LNCAP (cell line): ENCODE measurements at regions not wholly inside any gene's neighbourhood (a gene's known extent, or its start where the extent isn't known, plus 50 kb on each side); places are given as distances from the start of the nearest gene placed in this dataset.

Source experiments
- TF ChIP-seq, protein P1 (sequence below): fragments of 450-650 bp; IDR thresholded peaks from 2 replicates; pipeline ENCODE4 v1.5.1; 2017; ENCODE audit warnings: mild to moderate bottlenecking

DNA sequence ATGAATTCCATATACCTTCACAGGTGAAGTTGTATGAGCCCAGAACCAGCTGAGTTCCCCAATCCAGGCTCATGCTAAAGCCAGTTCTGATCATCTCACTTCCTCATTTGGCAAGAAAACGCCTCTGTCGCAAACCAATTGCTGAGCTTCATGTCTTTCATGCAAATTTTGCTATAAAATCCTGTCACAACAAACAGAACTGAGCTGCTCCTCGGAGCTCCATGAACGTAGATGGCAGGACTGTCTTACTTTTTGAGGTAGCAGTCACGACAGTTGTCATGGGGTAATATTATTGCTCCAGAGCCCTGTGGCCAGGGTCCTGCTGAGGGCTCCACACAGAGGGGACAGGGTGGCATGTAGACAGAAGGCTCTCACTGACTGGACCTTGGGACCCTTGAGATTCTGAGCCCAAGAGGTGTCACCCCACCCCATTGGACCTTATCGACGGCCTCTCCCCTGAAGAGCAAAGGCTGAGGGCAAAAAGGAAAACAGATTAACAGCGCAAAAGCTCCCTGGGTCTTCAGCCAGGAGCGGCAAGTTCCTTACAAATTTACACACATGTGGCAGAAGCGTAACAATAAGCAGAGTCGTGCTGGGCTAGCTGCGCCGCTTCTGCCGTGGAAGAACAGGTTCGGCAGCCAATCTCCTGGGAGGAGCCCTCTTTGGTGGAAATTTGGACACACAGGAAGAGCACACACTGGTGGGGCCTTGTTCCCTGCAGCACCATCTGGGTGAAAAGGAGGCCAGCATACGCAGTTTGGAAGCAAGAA lies 249.2 kb downstream of the OPA1 start:
- TF ChIP-seq, protein P1, sequence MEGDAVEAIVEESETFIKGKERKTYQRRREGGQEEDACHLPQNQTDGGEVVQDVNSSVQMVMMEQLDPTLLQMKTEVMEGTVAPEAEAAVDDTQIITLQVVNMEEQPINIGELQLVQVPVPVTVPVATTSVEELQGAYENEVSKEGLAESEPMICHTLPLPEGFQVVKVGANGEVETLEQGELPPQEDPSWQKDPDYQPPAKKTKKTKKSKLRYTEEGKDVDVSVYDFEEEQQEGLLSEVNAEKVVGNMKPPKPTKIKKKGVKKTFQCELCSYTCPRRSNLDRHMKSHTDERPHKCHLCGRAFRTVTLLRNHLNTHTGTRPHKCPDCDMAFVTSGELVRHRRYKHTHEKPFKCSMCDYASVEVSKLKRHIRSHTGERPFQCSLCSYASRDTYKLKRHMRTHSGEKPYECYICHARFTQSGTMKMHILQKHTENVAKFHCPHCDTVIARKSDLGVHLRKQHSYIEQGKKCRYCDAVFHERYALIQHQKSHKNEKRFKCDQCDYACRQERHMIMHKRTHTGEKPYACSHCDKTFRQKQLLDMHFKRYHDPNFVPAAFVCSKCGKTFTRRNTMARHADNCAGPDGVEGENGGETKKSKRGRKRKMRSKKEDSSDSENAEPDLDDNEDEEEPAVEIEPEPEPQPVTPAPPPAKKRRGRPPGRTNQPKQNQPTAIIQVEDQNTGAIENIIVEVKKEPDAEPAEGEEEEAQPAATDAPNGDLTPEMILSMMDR, result no peak

DNA sequence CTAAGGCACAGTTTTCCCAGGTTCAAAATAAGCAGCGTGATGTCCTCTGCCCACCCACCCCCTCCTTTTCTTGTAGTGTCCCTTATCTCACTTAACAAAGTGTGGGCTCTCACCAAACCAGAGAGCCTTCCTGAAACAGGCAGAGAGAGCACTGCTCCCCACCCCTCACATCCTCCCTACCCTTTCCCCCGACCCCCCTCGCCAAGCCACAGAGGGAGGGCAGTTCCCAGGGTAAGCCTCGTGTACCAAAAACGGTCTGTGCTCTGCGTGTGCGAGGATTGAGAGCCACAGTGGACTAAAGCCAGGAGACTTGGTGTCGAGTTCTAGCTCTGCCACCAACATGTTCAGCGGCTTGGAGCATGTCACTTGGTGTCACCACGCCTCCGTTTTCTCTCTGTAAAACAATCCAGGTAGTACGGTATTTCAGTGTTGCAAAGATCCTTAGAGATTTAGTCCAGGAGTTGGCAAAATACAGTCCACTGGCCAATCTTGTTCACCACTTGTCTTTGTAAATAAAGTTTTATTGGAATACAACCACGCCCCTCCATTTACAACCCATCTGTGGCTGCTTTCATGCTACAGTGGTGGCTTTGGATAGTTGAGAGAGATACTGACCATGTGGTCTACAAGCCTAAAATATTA lies 249.9 kb downstream of the OPA1 start:
- TF ChIP-seq, protein P1, result no peak

DNA sequence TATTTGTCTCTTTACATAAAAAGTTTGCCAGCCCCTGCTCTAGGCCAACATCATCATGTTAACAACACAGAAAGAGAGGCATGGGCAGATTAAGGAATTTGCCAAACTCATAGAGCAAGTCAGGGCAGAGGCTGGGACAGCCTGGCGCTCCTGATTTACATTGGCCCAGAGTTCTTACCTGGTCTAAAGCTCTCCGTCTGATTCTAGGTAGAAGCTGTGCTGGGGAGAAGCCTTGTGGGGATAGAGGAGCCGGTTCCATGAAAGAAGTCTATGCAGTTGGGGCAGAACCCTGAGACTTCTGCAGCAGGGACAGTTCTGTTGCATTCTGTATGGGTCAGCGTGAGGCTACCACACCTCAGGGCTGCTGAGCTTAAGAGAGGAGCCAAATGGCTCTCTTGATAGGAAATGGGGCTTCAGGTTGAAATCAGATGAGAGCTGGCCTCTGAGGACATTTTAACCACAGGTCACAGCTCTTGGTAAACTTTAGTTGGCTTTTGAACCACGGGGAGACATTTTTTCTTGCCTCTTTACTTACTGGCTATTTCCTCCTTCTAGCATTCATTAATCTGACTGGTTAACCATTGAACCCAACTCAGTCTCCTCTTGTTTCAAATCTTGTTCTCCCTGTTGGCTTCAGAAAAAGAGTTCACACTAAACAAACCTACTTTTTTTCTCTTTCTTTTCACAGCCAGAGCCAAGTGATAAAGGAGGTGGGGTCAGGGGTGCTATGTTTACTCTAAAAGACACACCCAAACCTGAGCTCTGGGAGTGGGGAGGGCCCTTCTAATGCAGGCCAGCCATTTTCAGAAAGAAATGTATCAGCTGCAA lies 250.7 kb downstream of the OPA1 start:
- TF ChIP-seq, protein P1, result no peak

DNA sequence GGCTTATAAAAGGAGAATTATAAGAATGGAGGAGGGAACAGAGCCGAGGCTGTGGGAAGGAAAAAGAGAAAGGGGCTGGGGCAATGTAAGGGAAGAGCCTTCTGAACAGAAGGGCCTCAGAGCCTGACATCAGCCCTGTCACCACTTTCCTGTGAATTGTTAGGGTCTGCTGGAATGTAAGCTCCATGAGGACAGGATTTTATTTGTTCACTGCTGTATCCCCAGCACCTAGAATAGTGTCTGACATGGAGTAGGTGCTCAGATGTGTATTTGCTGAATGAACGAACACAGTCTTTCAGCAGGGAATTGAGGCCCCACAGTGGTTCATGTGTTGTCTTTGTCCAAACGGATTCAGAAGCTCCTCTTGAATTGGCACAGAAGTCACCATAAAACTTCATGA lies 251.5 kb downstream of the OPA1 start:
- TF ChIP-seq, protein P1, result no peak

DNA sequence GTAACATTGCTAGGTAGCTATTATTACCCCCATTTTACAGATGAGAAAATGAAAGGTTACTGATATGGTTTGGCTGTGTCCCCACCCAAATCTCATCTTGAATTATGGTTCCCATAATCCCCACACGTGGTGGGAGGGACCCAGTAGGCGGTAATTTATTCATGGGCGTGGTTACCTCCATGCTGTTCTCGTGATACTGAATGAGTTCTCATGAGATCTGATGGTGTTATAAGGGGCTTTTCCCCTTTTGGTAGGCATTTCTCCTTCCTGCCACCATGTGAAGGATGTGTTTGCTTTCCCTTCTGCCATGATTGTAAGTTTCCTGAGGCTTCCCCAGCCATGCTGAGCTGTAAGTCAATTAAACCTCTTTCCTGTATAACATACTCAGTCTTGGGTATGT lies 252.1 kb downstream of the OPA1 start:
- TF ChIP-seq, protein P1, result no peak

DNA sequence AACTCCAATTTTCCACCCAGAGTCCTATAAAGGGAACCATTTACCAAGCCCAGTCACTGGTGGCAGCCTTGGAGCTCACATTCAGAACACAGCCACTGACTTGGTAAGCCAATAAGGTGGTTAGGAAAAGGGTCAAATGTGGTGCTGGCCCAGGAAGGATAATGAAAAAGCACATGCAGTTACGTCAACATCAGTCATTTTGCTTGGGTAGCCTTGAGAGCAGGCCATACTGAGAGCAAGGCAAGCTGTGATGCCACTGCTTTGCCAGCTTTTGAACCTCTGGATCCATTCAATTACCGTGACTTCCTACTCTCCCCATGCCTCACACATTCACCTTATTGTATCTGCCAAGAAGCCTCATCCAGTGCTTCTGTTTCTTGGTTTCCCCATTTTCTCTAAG lies 253.6 kb downstream of the OPA1 start:
- TF ChIP-seq, protein P1, result no peak

DNA sequence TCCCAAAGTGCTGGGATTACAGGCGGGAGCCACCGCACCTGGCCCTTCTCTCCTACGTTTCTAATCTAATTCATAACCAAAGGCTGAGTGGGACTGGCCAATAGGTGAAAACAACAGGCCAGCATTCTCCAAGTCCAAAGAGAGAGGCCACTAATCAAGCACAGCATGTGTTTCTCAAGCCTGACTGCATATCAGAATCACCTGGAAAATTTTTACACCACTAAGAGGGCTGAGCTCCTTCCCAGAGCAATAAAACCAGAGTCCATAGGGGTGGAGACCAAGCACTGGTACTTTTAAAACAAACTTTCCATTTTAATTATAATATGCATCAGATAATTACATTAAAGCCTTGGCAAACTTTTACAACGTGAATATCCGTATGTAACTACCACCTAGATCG lies 254.4 kb downstream of the OPA1 start:
- TF ChIP-seq, protein P1, result no peak
